Fibroblast of lung (primary cell): ENCODE measurements at regions not wholly inside any gene's neighbourhood (a gene's known extent, or its start where the extent isn't known, plus 50 kb on each side); places are given as distances from the start of the nearest gene placed in this dataset.
"Not testable (repeated sequence)": the region's sequence is repeated elsewhere in the genome, so short reads cannot be mapped to it uniquely, and the experiment has no call there.

Experiments
- EZH2 ChIP-seq: IDR thresholded peaks from 2 replicates; pipeline ENCODE4 v1.5.1; 2012; ENCODE audit warnings: low read length, control low read depth, mild to moderate bottlenecking; ENCODE audit errors: missing control alignments
- TF ChIP-seq, protein P1 (sequence below), 2 donors: IDR thresholded peaks in 1 of 2; conservative IDR thresholded peaks in 1 of 2; 1 replicate in 1 of 2; 2 replicates in 1 of 2; pipeline ENCODE4 v1.5.1; 2011 to 2012; ENCODE audit warnings: low read length in 2 of 2, control low read depth in 1 of 2, inconsistent platforms in 1 of 2, low read depth in 1 of 2, mild to moderate bottlenecking in 1 of 2

DNA sequence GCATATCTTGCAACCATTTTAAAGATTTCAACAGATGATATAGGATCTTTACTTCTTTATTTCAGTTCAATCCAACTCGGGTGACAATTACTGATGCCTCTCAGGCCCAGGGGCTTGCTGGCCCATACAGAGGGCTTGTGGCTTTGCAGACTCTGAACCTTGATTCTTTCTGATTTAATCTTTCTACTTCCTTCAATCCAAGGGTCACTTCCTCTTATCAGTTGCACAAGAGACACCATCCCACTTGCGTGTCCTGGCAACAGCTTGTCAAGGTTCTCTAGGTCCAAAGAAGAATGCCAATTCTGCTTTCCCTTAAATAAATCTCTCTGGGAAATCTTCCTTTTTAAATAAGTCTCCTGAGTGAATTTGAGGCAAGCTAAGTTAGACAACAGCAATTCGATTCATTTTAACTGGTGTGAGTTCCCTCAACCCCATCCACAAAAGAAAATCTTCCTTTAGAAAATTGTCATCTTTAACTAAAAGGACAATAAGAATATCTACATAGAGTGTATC is 75.1 kb upstream of the KIF2A start:
- TF ChIP-seq, protein P1, sequence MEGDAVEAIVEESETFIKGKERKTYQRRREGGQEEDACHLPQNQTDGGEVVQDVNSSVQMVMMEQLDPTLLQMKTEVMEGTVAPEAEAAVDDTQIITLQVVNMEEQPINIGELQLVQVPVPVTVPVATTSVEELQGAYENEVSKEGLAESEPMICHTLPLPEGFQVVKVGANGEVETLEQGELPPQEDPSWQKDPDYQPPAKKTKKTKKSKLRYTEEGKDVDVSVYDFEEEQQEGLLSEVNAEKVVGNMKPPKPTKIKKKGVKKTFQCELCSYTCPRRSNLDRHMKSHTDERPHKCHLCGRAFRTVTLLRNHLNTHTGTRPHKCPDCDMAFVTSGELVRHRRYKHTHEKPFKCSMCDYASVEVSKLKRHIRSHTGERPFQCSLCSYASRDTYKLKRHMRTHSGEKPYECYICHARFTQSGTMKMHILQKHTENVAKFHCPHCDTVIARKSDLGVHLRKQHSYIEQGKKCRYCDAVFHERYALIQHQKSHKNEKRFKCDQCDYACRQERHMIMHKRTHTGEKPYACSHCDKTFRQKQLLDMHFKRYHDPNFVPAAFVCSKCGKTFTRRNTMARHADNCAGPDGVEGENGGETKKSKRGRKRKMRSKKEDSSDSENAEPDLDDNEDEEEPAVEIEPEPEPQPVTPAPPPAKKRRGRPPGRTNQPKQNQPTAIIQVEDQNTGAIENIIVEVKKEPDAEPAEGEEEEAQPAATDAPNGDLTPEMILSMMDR (conservative IDR thresholded peaks at IDR 0.05 in 1 of 2, IDR thresholded peaks at IDR 0.05 in 1 of 2; ENCODE audit: low read depth in 1 of 2, low read length in 2 of 2) = not testable (repeated sequence)
- not testable (repeated sequence) for TF ChIP-seq EZH2
